Liver (tissue), 8 donors: ENCODE measurements at regions not wholly inside any gene's neighbourhood (a gene's known extent, or its start where the extent isn't known, plus 50 kb on each side); places are given as distances from the start of the nearest gene placed in this dataset.
A peak's percentile ranks its signal among the peaks of the same experiment; 100 is the strongest.

Experiments used
- DNase-seq: peaks from one replicate; pipeline ENCODE4 v3.0.0-alpha.2; 2017; ENCODE audit warnings: low spot score
- H3K27ac ChIP-seq, 2 donors: one replicate each; pipeline ENCODE4 v1.7.0; 2013; ENCODE audit warnings: inconsistent platforms in 2 of 2, low read length in 2 of 2, control low read depth in 1 of 2, low read depth in 1 of 2, mild to moderate bottlenecking in 1 of 2
- H3K27me3 ChIP-seq, 4 donors: one replicate each; pipeline versions ENCODE4 v1.6.1 to v1.7.0; 2013; ENCODE audit warnings: low read length in 3 of 4, inconsistent platforms in 1 of 4, mild to moderate bottlenecking in 1 of 4, moderate library complexity in 1 of 4; ENCODE audit not compliant: control insufficient read depth in 4 of 4, insufficient read depth in 4 of 4
- H3K36me3 ChIP-seq, 4 donors: one replicate each; pipeline versions ENCODE4 v1.6.1 to v1.7.0; 2013; ENCODE audit warnings: low read length in 3 of 4, mild to moderate bottlenecking in 3 of 4, low read depth in 1 of 4, moderate library complexity in 1 of 4; ENCODE audit not compliant: control insufficient read depth in 4 of 4, insufficient read depth in 3 of 4
- H3K4me1 ChIP-seq, 4 donors: one replicate each; pipeline versions ENCODE4 v1.6.1 to v1.7.0; 2013; ENCODE audit warnings: low read length in 3 of 4, mild to moderate bottlenecking in 3 of 4, moderate library complexity in 1 of 4; ENCODE audit not compliant: control insufficient read depth in 4 of 4, insufficient read depth in 4 of 4
- H3K4me3 ChIP-seq, 3 donors: one replicate each; pipeline versions ENCODE4 v1.6.1 to v1.7.0; 2013; ENCODE audit warnings: low read length in 3 of 3, control low read depth in 1 of 3, low read depth in 1 of 3, mild to moderate bottlenecking in 1 of 3
- H3K9ac ChIP-seq, 2 donors: one replicate each; pipeline ENCODE4 v1.7.0; 2013; ENCODE audit warnings: low read length in 2 of 2, mild to moderate bottlenecking in 2 of 2, moderate library complexity in 2 of 2, control low read depth in 1 of 2, low read depth in 1 of 2
- H3K9me3 ChIP-seq, 4 donors: one replicate each; pipeline versions ENCODE4 v1.6.1 to v1.7.0; 2013; ENCODE audit warnings: low read length in 3 of 4; ENCODE audit not compliant: control insufficient read depth in 4 of 4
- ATF3 ChIP-seq: IDR thresholded peaks from 2 replicates; pipeline ENCODE4 v1.6.1; 2016; ENCODE audit warnings: antibody characterized with exemption
- CTCF ChIP-seq: fragments of 150-350 bp; IDR thresholded peaks from 2 replicates; pipeline ENCODE4 v1.5.1; 2017; ENCODE audit warnings: improper control_type of control experiment, low read depth, low read length; ENCODE audit not compliant: missing input control
- EGR1 ChIP-seq, 2 donors: IDR thresholded peaks; 2 replicates each; pipeline ENCODE4 v1.6.1; 2016 to 2018; ENCODE audit warnings: antibody characterized with exemption in 2 of 2, low read depth in 2 of 2
- FOXA1 ChIP-seq: IDR thresholded peaks from 2 replicates; pipeline ENCODE4 v1.6.1; 2016; ENCODE audit warnings: antibody characterized with exemption
- FOXA2 ChIP-seq: IDR thresholded peaks from 2 replicates; pipeline ENCODE4 v1.6.1; 2016; ENCODE audit warnings: antibody characterized with exemption
- GABPA ChIP-seq, 2 donors: IDR thresholded peaks in 1 of 2; conservative IDR thresholded peaks in 1 of 2; 2 replicates each; pipeline ENCODE4 v1.6.1; 2016; ENCODE audit warnings: antibody characterized with exemption in 2 of 2, mild to moderate bottlenecking in 1 of 2, moderate library complexity in 1 of 2
- HNF4A ChIP-seq, 2 donors: conservative IDR thresholded peaks; 2 replicates each; pipeline ENCODE4 v1.6.1; 2016; ENCODE audit warnings: antibody characterized with exemption in 2 of 2, mild to moderate bottlenecking in 2 of 2
- HNF4G ChIP-seq: IDR thresholded peaks from 2 replicates; pipeline ENCODE4 v1.6.1; 2016; ENCODE audit warnings: antibody characterized with exemption
- JUND ChIP-seq, 2 donors: IDR thresholded peaks; 2 replicates each; pipeline ENCODE4 v1.6.1; 2016; ENCODE audit warnings: antibody characterized with exemption in 2 of 2
- MAX ChIP-seq: IDR thresholded peaks from 2 replicates; pipeline ENCODE4 v1.6.1; 2016; ENCODE audit warnings: antibody characterized with exemption
- NR2F2 ChIP-seq: IDR thresholded peaks from 2 replicates; pipeline ENCODE4 v1.6.1; 2016; ENCODE audit warnings: antibody characterized with exemption
- RAD21 ChIP-seq, 2 donors: IDR thresholded peaks; 2 replicates each; pipeline ENCODE4 v1.6.1; 2016; ENCODE audit warnings: antibody characterized with exemption in 2 of 2, mild to moderate bottlenecking in 2 of 2
- REST ChIP-seq: IDR thresholded peaks from 2 replicates; pipeline ENCODE4 v1.6.1; 2016; ENCODE audit warnings: antibody characterized with exemption, mild to moderate bottlenecking
- RXRA ChIP-seq, 2 donors: IDR thresholded peaks; 2 replicates each; pipeline ENCODE4 v1.6.1; 2017 to 2018; ENCODE audit warnings: antibody characterized with exemption in 2 of 2, mild to moderate bottlenecking in 1 of 2
- SP1 ChIP-seq: IDR thresholded peaks from 2 replicates; pipeline ENCODE4 v1.6.1; 2018; ENCODE audit warnings: antibody characterized with exemption, mild to moderate bottlenecking
- TAF1 ChIP-seq: conservative IDR thresholded peaks from 2 replicates; pipeline ENCODE4 v1.6.1; 2016; ENCODE audit warnings: antibody characterized with exemption, mild to moderate bottlenecking
- YY1 ChIP-seq: IDR thresholded peaks from 2 replicates; pipeline ENCODE4 v1.6.1; 2016; ENCODE audit warnings: antibody characterized with exemption, mild to moderate bottlenecking
- ZBTB33 ChIP-seq: IDR thresholded peaks from 2 replicates; pipeline ENCODE4 v1.6.1; 2016; ENCODE audit warnings: antibody characterized with exemption
- WGBS: extraction: QIAGEN DNeasy Blood & Tissue Kit; methylation state at CpG from one replicate; pipeline ENCODE4 v1.1.7; 2013; 5-methylcytosine and 5-hydroxymethylcytosine counted together
- donor health status: healthy.
- donor health status: healthy.
- donor health status: healthy.
- donor health status: healthy.
- donor health status: healthy.

GRCh38 chr2:196372276-196372809 lies 201.0 kb upstream of the STK17B start:
- Histone ChIP-seq H3K4me1 (no peaks in the 10 kb centered on the region), H3K27me3 (no peaks in the 10 kb centered on the region), H3K9me3 (no peaks in the 10 kb centered on the region), H3K27ac (peak overlapping the region in 1 of 2 donors; percentile 15), H3K4me3 (no peak overlapping the region), H3K9ac (no peak overlapping the region), H3K36me3 (no peaks in the 10 kb centered on the region)
- TF ChIP-seq GABPA (IDR thresholded peaks at IDR 0.05 in 1 of 2, conservative IDR thresholded peaks at IDR 0.05 in 1 of 2) (no peak), RAD21 (IDR thresholded peaks at IDR 0.05) (no peak)
- WGBS: 81% methylated on average over 3 of the region's 3 CpGs
- no peak for DNase-seq

- Histone ChIP-seq H3K27ac (peak overlapping the region in 1 of 2 donors; percentile 15), H3K4me3 (no peak overlapping the region), H3K4me1 (no peaks in the 10 kb centered on the region), H3K9ac (no peak overlapping the region), H3K9me3 (no peaks in the 10 kb centered on the region), H3K27me3 (no peaks in the 10 kb centered on the region), H3K36me3 (no peaks in the 10 kb centered on the region)
- TF ChIP-seq CTCF (no peak), REST (no peak), ATF3 (no peak), ZBTB33 (no peak), SP1 (no peak), FOXA1 (no peak), TAF1 (no peak), EGR1 (IDR thresholded peaks at IDR 0.05; ENCODE audit: low read depth in 2 of 2) (no peak), MAX (no peak), HNF4A (conservative IDR thresholded peaks at IDR 0.05) (no peak), RXRA (IDR thresholded peaks at IDR 0.05) (no peak), YY1 (no peak), NR2F2 (no peak), RAD21 (IDR thresholded peaks at IDR 0.05) (no peak), FOXA2 (no peak), JUND (IDR thresholded peaks at IDR 0.05) (no peak), HNF4G (no peak), GABPA (IDR thresholded peaks at IDR 0.05 in 1 of 2, conservative IDR thresholded peaks at IDR 0.05 in 1 of 2) (no peak)
- 70% methylated on average over 6 of the region's 6 CpGs for WGBS
- DNase-seq: no peak
Observed at GRCh38 chr2:196372811-196373664, 201.7 kb upstream of the STK17B start.
